GM12878 (cell line): ENCODE measurements at regions not wholly inside any gene's neighbourhood (a gene's known extent, or its start where the extent isn't known, plus 50 kb on each side); places are given as distances from the start of the nearest gene placed in this dataset.

Experiments
- ATAC-seq: fragments of 200-7000 bp; cut with Tn5 transposase; 3 replicates; pipeline ENCODE4 v1.9.1; 2020; ENCODE audit warnings: mild to moderate bottlenecking, moderate library complexity
- BruUV-seq: library from RNA; stranded (reverse); fragments of 400-500 nt; replicated peaks from 2 replicates; lab custom pipeline; 2021; lab: Mats Ljungman, UMichigan
- CTCF ChIA-PET: fragments of 300-600 bp; sonication (Branson Sonifier 250); formaldehyde crosslinking; extraction: SDS; loops from one replicate; lab custom pipeline; 2021; ENCODE audit warnings: inconsistent platforms; lab: Yijun Ruan, JAX
- POLR2A ChIA-PET: fragments of 350-600 bp; formaldehyde crosslinking; extraction: SDS; loops from one replicate; lab custom pipeline; 2021; ENCODE audit warnings: inconsistent platforms; lab: Charles Lee
- RAD21 ChIA-PET: fragments of 300-600 bp; sonication (Branson Sonifier 250); formaldehyde crosslinking; loops from one replicate; lab custom pipeline; 2023; ENCODE audit warnings: antibody characterized with exemption; ENCODE audit not compliant: unreplicated experiment; lab: Charles Lee
- SMC1A ChIA-PET: fragments of 300-600 bp; sonication (Branson Sonifier 250); formaldehyde crosslinking; loops from one replicate; lab custom pipeline; 2023; ENCODE audit not compliant: unreplicated experiment, uncharacterized antibody; lab: Charles Lee
- DNase-seq: peaks from one replicate; pipeline ENCODE4 v3.0.0-alpha.2; 2011; ENCODE audit warnings: low read depth, low spot score
- FAIRE-seq: peaks from 3 replicates; lab custom pipeline; 2011; peaks lifted over from hg19 to GRCh38; lab: Jason Lieb, UNC
- H2AFZ ChIP-seq: 2 replicates; pipeline ENCODE4 v1.6.0; 2011; ENCODE audit warnings: low read depth, low read length, control low read depth; ENCODE audit not compliant: control insufficient read depth
- H3K27ac ChIP-seq: 2 replicates; pipeline ENCODE4 v1.5.1; 2011; ENCODE audit warnings: control low read depth; ENCODE audit not compliant: control insufficient read depth, insufficient read depth
- H3K27me3 ChIP-seq, 2 experiments: replicated peaks in 1 of 2; 2 replicates each; pipeline versions ENCODE4 v1.6.0 to v1.6.1; 2011; ENCODE audit warnings: low read length in 1 of 2; ENCODE audit not compliant: control insufficient read depth in 2 of 2, insufficient read depth in 2 of 2
- H3K36me3 ChIP-seq, 2 experiments: 2 replicates each; pipeline ENCODE4 v1.5.1; 2011; ENCODE audit warnings: low read length in 1 of 2; ENCODE audit not compliant: control insufficient read depth in 2 of 2, insufficient read depth in 2 of 2
- H3K4me1 ChIP-seq: 2 replicates; pipeline ENCODE4 v1.6.1; 2011; ENCODE audit warnings: mild to moderate bottlenecking, low read length, moderate library complexity, mixed read lengths; ENCODE audit not compliant: control insufficient read depth, insufficient read depth
- H3K4me2 ChIP-seq: 2 replicates; pipeline ENCODE4 v1.6.0; 2011; ENCODE audit warnings: control low read depth; ENCODE audit not compliant: control insufficient read depth, insufficient read depth
- H3K4me3 ChIP-seq: fragments of 200-600 bp; sonication (generic); 2 replicates; pipeline ENCODE4 v1.5.1; 2016
- H3K79me2 ChIP-seq: 2 replicates; pipeline ENCODE4 v1.6.0; 2011; ENCODE audit warnings: low read length; ENCODE audit not compliant: control insufficient read depth, insufficient read depth
- H3K9ac ChIP-seq: 2 replicates; pipeline ENCODE4 v1.8.0; 2011; ENCODE audit warnings: low read length, control low read depth, mixed read lengths; ENCODE audit not compliant: control insufficient read depth, insufficient read depth
- H3K9me3 ChIP-seq: replicated peaks from 3 replicates; pipeline ENCODE4 v1.5.1; 2011; ENCODE audit warnings: mild to moderate bottlenecking, low read length; ENCODE audit not compliant: control insufficient read depth, insufficient read depth
- H4K20me1 ChIP-seq: 2 replicates; pipeline ENCODE4 v1.6.0; 2011; ENCODE audit not compliant: control insufficient read depth, insufficient read depth
- CREM ChIP-seq: IDR thresholded peaks from 2 replicates; pipeline ENCODE4 v1.6.1; 2014; ENCODE audit warnings: antibody characterized with exemption, low read depth
- RELB ChIP-seq: fragments of 450-650 bp; IDR thresholded peaks from 2 replicates; pipeline ENCODE4 v1.6.1; 2017; ENCODE audit warnings: low read depth, mild to moderate bottlenecking, moderate library complexity
- STAT1 ChIP-seq: fragments of 450-650 bp; conservative IDR thresholded peaks from 2 replicates; pipeline ENCODE4 v1.6.1; 2014; ENCODE audit warnings: antibody characterized with exemption, mild to moderate bottlenecking
- in situ Hi-C: fragments of 300-500 bp; cut with MboI; formaldehyde crosslinking; loops from 9 replicates; pipeline ENCODE4 v1.14.3; 2018; ENCODE audit warnings: mixed read lengths
- intact Hi-C: fragments of 100-400 bp; cut with micrococcal nuclease; formaldehyde crosslinking; loops from one replicate; pipeline ENCODE4 v1.14.2; 2022; ENCODE audit not compliant: unreplicated experiment
- TF ChIP-seq, protein P1 (sequence below): fragments of 450-650 bp; IDR thresholded peaks from 2 replicates; pipeline ENCODE4 v1.6.1; 2017; ENCODE audit warnings: mild to moderate bottlenecking, low read depth, inconsistent platforms; ENCODE audit not compliant: poor library complexity, severe bottlenecking
- TF ChIP-seq, protein P2 (sequence below): IDR thresholded peaks from 2 replicates; pipeline ENCODE4 v1.6.1; 2012; ENCODE audit warnings: low read depth, low read length, improper control_type of control experiment

- CTCF ChIA-PET, result no interaction called here
- no peak for FAIRE-seq
These were observed 361.0 kb upstream of the CDH6 start for GRCh38 chr5:30832519-30832918.

More at GRCh38 chr5:30832519-30832918, 361.0 kb upstream of the CDH6 start:
- H3K27ac ChIP-seq, result no peak overlapping the region
- in situ Hi-C loops, result no loop called here
- H3K4me1 ChIP-seq, result no peaks in the 10 kb centered on the region
- no peaks in the 10 kb centered on the region for H4K20me1 ChIP-seq
- no peak for DNase-seq
- ATAC-seq, result no peak
- no peaks in the 10 kb centered on the region for H3K79me2 ChIP-seq
- no peaks in the 10 kb centered on the region for H3K9me3 ChIP-seq
- intact Hi-C loops, result no loop called here
- no TSS peak for BruUV-seq
- no peak overlapping the region for H3K4me2 ChIP-seq
- H3K36me3 ChIP-seq, result no peaks in the 10 kb centered on the region
- no peak overlapping the region for H2AFZ ChIP-seq
- POLR2A ChIA-PET, result no interaction called here
- H3K9ac ChIP-seq, result no peak overlapping the region
- no peaks in the 10 kb centered on the region for H3K27me3 ChIP-seq
- no peak overlapping the region for H3K4me3 ChIP-seq
- RAD21 ChIA-PET, result no interaction called here
- SMC1A ChIA-PET, result no interaction called here
- TF ChIP-seq, protein P1, sequence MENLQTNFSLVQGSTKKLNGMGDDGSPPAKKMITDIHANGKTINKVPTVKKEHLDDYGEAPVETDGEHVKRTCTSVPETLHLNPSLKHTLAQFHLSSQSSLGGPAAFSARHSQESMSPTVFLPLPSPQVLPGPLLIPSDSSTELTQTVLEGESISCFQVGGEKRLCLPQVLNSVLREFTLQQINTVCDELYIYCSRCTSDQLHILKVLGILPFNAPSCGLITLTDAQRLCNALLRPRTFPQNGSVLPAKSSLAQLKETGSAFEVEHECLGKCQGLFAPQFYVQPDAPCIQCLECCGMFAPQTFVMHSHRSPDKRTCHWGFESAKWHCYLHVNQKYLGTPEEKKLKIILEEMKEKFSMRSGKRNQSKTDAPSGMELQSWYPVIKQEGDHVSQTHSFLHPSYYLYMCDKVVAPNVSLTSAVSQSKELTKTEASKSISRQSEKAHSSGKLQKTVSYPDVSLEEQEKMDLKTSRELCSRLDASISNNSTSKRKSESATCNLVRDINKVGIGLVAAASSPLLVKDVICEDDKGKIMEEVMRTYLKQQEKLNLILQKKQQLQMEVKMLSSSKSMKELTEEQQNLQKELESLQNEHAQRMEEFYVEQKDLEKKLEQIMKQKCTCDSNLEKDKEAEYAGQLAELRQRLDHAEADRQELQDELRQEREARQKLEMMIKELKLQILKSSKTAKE, result no peak
- TF ChIP-seq STAT1 (no peak), RELB (no peak), CREM (no peak)
- TF ChIP-seq, protein P2, sequence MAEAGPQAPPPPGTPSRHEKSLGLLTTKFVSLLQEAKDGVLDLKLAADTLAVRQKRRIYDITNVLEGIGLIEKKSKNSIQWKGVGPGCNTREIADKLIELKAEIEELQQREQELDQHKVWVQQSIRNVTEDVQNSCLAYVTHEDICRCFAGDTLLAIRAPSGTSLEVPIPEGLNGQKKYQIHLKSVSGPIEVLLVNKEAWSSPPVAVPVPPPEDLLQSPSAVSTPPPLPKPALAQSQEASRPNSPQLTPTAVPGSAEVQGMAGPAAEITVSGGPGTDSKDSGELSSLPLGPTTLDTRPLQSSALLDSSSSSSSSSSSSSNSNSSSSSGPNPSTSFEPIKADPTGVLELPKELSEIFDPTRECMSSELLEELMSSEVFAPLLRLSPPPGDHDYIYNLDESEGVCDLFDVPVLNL, result no peak
